ENCODE measurements at regions not wholly inside any gene's neighbourhood (a gene's known extent, or its start where the extent isn't known, plus 50 kb on each side); places are given as distances from the start of the nearest gene placed in this dataset.

DNA sequence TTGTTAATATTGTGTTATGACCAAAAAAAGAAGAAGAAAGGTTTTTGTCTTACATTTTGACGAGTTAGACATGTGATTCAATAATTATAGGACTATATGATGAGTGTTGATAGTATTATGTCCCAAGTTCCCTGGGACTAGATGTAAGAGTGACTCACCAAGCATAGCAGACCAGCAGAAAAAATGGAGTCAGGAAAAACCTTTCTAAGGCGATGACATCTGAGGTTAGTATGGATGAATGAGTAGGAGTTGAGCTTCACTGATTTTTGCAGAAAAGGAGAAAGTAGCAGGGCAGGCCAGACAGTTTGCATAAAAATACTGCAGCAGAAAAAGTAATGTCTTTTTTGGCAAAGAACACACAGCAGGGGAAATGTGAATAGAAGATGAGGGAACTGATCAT, 1041.3 kb upstream of the ADGRL4 start:
- DNase-seq (no peak), FAIRE-seq (no peak)
- Histone ChIP-seq H3K27me3 (ENCODE audit: control insufficient read depth, insufficient read depth, low read length) (no peaks in the 10 kb centered on the region), H3K9me3 (ENCODE audit: control insufficient read depth in 2 of 3, insufficient read depth in 1 of 3, low read length in 3 of 3) (peaks cover 0 to 3% (median 0%) of the 10 kb centered on the region in 3 donors), H3K27ac (ENCODE audit: low read depth in 2 of 2, low read length in 2 of 2) (no peak overlapping the region), H3K4me3 (ENCODE audit: low read length in 3 of 3) (no peak overlapping the region), H3K36me3 (ENCODE audit: control insufficient read depth in 2 of 3, insufficient read depth in 3 of 3, low read length in 3 of 3) (no peaks in the 10 kb centered on the region), H3K9ac (ENCODE audit: low read length in 3 of 3) (no peak overlapping the region), H3K4me1 (ENCODE audit: control insufficient read depth in 2 of 3, insufficient read depth in 2 of 3, low read depth in 1 of 3, low read length in 3 of 3) (no peaks in the 10 kb centered on the region)
- intact Hi-C loops (cut with DNase I) = no loop called here
- TF ChIP-seq, protein P1, sequence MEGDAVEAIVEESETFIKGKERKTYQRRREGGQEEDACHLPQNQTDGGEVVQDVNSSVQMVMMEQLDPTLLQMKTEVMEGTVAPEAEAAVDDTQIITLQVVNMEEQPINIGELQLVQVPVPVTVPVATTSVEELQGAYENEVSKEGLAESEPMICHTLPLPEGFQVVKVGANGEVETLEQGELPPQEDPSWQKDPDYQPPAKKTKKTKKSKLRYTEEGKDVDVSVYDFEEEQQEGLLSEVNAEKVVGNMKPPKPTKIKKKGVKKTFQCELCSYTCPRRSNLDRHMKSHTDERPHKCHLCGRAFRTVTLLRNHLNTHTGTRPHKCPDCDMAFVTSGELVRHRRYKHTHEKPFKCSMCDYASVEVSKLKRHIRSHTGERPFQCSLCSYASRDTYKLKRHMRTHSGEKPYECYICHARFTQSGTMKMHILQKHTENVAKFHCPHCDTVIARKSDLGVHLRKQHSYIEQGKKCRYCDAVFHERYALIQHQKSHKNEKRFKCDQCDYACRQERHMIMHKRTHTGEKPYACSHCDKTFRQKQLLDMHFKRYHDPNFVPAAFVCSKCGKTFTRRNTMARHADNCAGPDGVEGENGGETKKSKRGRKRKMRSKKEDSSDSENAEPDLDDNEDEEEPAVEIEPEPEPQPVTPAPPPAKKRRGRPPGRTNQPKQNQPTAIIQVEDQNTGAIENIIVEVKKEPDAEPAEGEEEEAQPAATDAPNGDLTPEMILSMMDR (IDR thresholded peaks at IDR 0.05; ENCODE audit: borderline replicate concordance, extremely low read depth, insufficient read depth) = no peak

DNA sequence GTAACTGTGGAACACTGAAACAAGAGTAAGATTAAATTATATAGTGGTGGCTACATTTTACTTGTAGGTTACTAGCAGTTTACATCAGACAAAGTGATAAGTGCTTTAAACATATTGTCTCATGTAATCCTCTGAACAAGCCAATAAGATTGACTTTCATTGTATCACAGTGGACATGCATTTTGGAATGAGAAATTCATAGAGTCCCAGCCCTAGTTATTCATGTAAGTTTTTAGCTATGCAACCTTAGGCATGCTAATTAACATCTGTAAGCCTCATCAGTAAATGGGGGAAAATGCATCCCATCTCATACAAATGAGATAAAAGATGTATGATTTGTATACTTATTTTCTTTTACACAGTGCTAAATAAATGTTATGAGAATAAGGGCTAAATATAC, 1038.1 kb upstream of the ADGRL4 start:
- intact Hi-C loops (cut with DNase I) = no loop called here
- TF ChIP-seq, protein P1 (IDR thresholded peaks at IDR 0.05; ENCODE audit: borderline replicate concordance, extremely low read depth, insufficient read depth) = no peak
- FAIRE-seq = no peak

DNA sequence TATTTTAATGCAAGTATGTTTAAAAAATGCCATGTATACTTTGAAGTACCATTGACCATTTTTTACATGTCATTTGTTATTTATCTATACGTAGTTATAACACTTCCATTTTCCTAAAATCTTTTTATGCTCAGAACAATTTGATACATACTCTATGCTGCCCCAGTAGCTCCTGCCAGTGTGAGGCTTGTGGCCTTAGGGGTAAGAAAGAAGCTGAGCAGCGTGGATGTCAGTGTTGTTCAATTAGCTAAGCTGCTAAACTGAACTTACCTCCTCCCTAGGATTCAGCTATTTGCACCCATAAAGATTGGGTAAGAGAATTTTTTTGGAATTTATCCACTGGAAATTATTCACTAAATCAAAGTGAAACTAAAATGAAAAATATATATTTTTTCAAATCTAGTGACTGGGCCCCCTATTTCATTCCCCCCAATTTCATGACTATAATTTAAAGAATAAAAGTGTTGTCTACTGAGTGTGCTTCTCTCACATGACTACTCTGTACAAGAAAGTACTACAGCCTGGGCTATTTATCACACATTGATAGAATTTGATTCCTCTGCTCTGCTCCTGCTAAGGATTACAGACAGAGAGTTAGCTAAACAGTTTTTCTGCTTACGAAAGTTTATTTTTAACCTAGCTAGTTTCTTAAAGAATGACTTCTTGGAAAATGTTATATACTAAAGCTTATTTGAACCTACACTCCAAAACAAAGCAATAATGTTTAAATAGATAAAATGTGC, 1030.3 kb upstream of the ADGRL4 start:
- Histone ChIP-seq H3K27ac (ENCODE audit: low read depth in 2 of 2, low read length in 2 of 2) (no peak overlapping the region), H3K9ac (ENCODE audit: low read length in 3 of 3) (no peak overlapping the region), H3K9me3 (ENCODE audit: control insufficient read depth in 2 of 3, insufficient read depth in 1 of 3, low read length in 3 of 3) (no peaks in the 10 kb centered on the region), H3K27me3 (ENCODE audit: control insufficient read depth, insufficient read depth, low read length) (no peaks in the 10 kb centered on the region), H3K4me3 (ENCODE audit: low read length in 3 of 3) (no peak overlapping the region), H3K36me3 (ENCODE audit: control insufficient read depth in 2 of 3, insufficient read depth in 3 of 3, low read length in 3 of 3) (no peaks in the 10 kb centered on the region), H3K4me1 (ENCODE audit: control insufficient read depth in 2 of 3, insufficient read depth in 2 of 3, low read depth in 1 of 3, low read length in 3 of 3) (no peaks in the 10 kb centered on the region)
- TF ChIP-seq, protein P1 (IDR thresholded peaks at IDR 0.05; ENCODE audit: borderline replicate concordance, extremely low read depth, insufficient read depth) = no peak
- intact Hi-C loops (cut with DNase I) = no loop called here
- no peak for FAIRE-seq
- no peak for DNase-seq

More for the DNA sequence above, 1038.1 kb upstream of the ADGRL4 start:
- no peak overlapping the region for H3K9ac ChIP-seq (ENCODE audit: low read length in 3 of 3)
- no peaks in the 10 kb centered on the region for H3K27me3 ChIP-seq (ENCODE audit: control insufficient read depth, insufficient read depth, low read length)
- DNase-seq = no peak
- H3K27ac ChIP-seq (ENCODE audit: low read depth in 2 of 2, low read length in 2 of 2) = no peak overlapping the region
- H3K36me3 ChIP-seq (ENCODE audit: control insufficient read depth in 2 of 3, insufficient read depth in 3 of 3, low read length in 3 of 3) = no peaks in the 10 kb centered on the region
- no peak overlapping the region for H3K4me3 ChIP-seq (ENCODE audit: low read length in 3 of 3)
- no peaks in the 10 kb centered on the region for H3K4me1 ChIP-seq (ENCODE audit: control insufficient read depth in 2 of 3, insufficient read depth in 2 of 3, low read depth in 1 of 3, low read length in 3 of 3)
- H3K9me3 ChIP-seq (ENCODE audit: control insufficient read depth in 2 of 3, insufficient read depth in 1 of 3, low read length in 3 of 3) = peaks cover 0 to 3% (median 0%) of the 10 kb centered on the region in 3 donors

Measured in kidney (tissue), 13 donors.